ENCODE measurements at regions not wholly inside any gene's neighbourhood (a gene's known extent, or its start where the extent isn't known, plus 50 kb on each side); places are given as distances from the start of the nearest gene placed in this dataset.
"Not testable (repeated sequence)": the region's sequence is repeated elsewhere in the genome, so short reads cannot be mapped to it uniquely, and the experiment has no call there.

DNA sequence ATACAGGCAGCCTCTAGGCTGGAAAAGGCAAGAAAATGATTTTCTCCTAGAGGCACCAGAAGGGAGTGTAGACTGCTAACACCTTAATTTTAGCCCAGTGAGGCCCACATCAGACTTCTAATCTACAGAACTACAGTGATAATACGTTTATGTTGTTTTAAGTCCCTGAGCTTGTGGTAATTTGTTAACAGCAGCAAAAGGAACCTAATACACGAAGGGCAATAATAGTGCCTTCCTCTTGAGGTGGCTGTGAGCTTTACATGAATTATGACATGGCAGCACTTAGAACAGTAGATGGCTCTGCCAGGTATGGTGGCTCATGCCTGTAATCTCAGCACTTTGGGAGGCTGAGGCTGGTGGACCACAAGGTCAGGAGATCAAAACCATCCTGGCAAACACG, 118.8 kb downstream of the ZNF664 start:
- Histone ChIP-seq H3K18ac (ENCODE audit: insufficient read length, low read depth, low read length) (no peak overlapping the region), H3K4ac (ENCODE audit: low read depth, low read length) (no peak overlapping the region), H2AFZ (ENCODE audit: low read length) (no peak overlapping the region), H2BK5ac (ENCODE audit: insufficient read length, low read length) (no peak overlapping the region), H3K23me2 (ENCODE audit: insufficient read length, low read depth, low read length, poor library complexity, severe bottlenecking) (no peaks in the 10 kb centered on the region), H3K27me3 (ENCODE audit: insufficient read depth, low read length) (no peaks in the 10 kb centered on the region), H4K91ac (ENCODE audit: insufficient read length, low read depth, low read length) (no peak overlapping the region), H2BK20ac (ENCODE audit: low read depth, low read length, poor library complexity, severe bottlenecking) (no peak overlapping the region), H3K9ac (ENCODE audit: extremely low read depth, insufficient read length, low read length) (no peak overlapping the region), H3K4me2 (ENCODE audit: insufficient read depth, insufficient read length, low read length) (no peak overlapping the region), H3K23ac (ENCODE audit: insufficient read length, low read depth, low read length) (no peak overlapping the region), H3K4me1 (ENCODE audit: insufficient read depth, low read length) (no peaks in the 10 kb centered on the region), H2BK120ac (ENCODE audit: low read depth, low read length, poor library complexity, severe bottlenecking) (no peak overlapping the region), H2BK12ac (ENCODE audit: insufficient read length, low read depth, low read length) (no peak overlapping the region), H3K56ac (ENCODE audit: insufficient read length, low read depth, low read length) (no peak overlapping the region), H3K79me2 (ENCODE audit: insufficient read depth, low read length) (no peaks in the 10 kb centered on the region), H3K14ac (ENCODE audit: insufficient read depth, low read length) (no peak overlapping the region), H2BK15ac (ENCODE audit: low read depth, low read length) (no peak overlapping the region), H2AK5ac (ENCODE audit: insufficient read length, low read length) (no peak overlapping the region), H4K8ac (replicated peaks; ENCODE audit: insufficient read length, low read depth, low read length) (no peak overlapping the region), H4K5ac (ENCODE audit: insufficient read length, low read depth, low read length) (no peak overlapping the region), H3T11ph (ENCODE audit: low read length) (no peak overlapping the region), H3K9me3 (ENCODE audit: control insufficient read depth, low read depth, low read length) (peaks cover 7% of the 10 kb centered on the region), H4K20me1 (ENCODE audit: control insufficient read depth, insufficient read depth, insufficient read length) (no peaks in the 10 kb centered on the region), H3K79me1 (ENCODE audit: insufficient read depth, low read depth, low read length, poor library complexity, severe bottlenecking) (no peaks in the 10 kb centered on the region), H3K27ac (ENCODE audit: insufficient read length, low read depth, low read length) (no peak overlapping the region)
- no peak for DNase-seq
- Mint-ChIP-seq H3K4me3 (no peak overlapping the region), H3K36me3 (ENCODE audit: insufficient read depth in 1 of 3, low read depth in 3 of 3) (no peaks in the 10 kb centered on the region; a peak in 1 of 7 replicates), H3K9me3 (no peaks in the 10 kb centered on the region; a peak in 1 of 5 replicates), H3K4me1 (peaks cover 7 to 11% of the 10 kb centered on the region in 2 experiments; a peak in 3 of 4 replicates), H3K27ac (no peak overlapping the region), H3K27me3 (ENCODE audit: low read depth) (peaks cover 7% of the 10 kb centered on the region; the same call in 1 of the 2 replicates)
- WGBS (ENCODE audit: extremely low coverage, insufficient read length, low lambda C conversion rate), result no CpG with 5 or more reads among the region's 3 CpGs
- TF ChIP-seq, protein P1, sequence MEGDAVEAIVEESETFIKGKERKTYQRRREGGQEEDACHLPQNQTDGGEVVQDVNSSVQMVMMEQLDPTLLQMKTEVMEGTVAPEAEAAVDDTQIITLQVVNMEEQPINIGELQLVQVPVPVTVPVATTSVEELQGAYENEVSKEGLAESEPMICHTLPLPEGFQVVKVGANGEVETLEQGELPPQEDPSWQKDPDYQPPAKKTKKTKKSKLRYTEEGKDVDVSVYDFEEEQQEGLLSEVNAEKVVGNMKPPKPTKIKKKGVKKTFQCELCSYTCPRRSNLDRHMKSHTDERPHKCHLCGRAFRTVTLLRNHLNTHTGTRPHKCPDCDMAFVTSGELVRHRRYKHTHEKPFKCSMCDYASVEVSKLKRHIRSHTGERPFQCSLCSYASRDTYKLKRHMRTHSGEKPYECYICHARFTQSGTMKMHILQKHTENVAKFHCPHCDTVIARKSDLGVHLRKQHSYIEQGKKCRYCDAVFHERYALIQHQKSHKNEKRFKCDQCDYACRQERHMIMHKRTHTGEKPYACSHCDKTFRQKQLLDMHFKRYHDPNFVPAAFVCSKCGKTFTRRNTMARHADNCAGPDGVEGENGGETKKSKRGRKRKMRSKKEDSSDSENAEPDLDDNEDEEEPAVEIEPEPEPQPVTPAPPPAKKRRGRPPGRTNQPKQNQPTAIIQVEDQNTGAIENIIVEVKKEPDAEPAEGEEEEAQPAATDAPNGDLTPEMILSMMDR (conservative IDR thresholded peaks at IDR 0.05), result no peak

- H3K14ac ChIP-seq (ENCODE audit: insufficient read depth, low read length), result not testable (repeated sequence)
Observed at GRCh38 chr12:124092532-124092931, 119.5 kb downstream of the ZNF664 start.

More at GRCh38 chr12:124092532-124092931, 119.5 kb downstream of the ZNF664 start:
- not testable (repeated sequence) for H2BK15ac ChIP-seq (ENCODE audit: low read depth, low read length); H3K4me2 ChIP-seq (ENCODE audit: insufficient read depth, insufficient read length, low read length); H3K79me2 ChIP-seq (ENCODE audit: insufficient read depth, low read length); H3K18ac ChIP-seq (ENCODE audit: insufficient read length, low read depth, low read length); H2BK12ac ChIP-seq (ENCODE audit: insufficient read length, low read depth, low read length); H2BK5ac ChIP-seq (ENCODE audit: insufficient read length, low read length); H2AFZ ChIP-seq (ENCODE audit: low read length); DNase-seq; H3K27ac Mint-ChIP-seq; H3T11ph ChIP-seq (ENCODE audit: low read length); H3K23ac ChIP-seq (ENCODE audit: insufficient read length, low read depth, low read length); H3K4me1 ChIP-seq (ENCODE audit: insufficient read depth, low read length); H3K4ac ChIP-seq (ENCODE audit: low read depth, low read length); H3K9ac ChIP-seq (ENCODE audit: extremely low read depth, insufficient read length, low read length); H3K79me1 ChIP-seq (ENCODE audit: insufficient read depth, low read depth, low read length, poor library complexity, severe bottlenecking); H3K4me3 Mint-ChIP-seq; H2BK20ac ChIP-seq (ENCODE audit: low read depth, low read length, poor library complexity, severe bottlenecking); H3K23me2 ChIP-seq (ENCODE audit: insufficient read length, low read depth, low read length, poor library complexity, severe bottlenecking); H3K27ac ChIP-seq (ENCODE audit: insufficient read length, low read depth, low read length); H4K91ac ChIP-seq (ENCODE audit: insufficient read length, low read depth, low read length); H3K36me3 Mint-ChIP-seq (ENCODE audit: insufficient read depth in 1 of 3, low read depth in 3 of 3); H2BK120ac ChIP-seq (ENCODE audit: low read depth, low read length, poor library complexity, severe bottlenecking); H3K9me3 ChIP-seq (ENCODE audit: control insufficient read depth, low read depth, low read length); H2AK5ac ChIP-seq (ENCODE audit: insufficient read length, low read length); H4K20me1 ChIP-seq (ENCODE audit: control insufficient read depth, insufficient read depth, insufficient read length); H3K27me3 Mint-ChIP-seq (ENCODE audit: low read depth); H3K9me3 Mint-ChIP-seq; H3K27me3 ChIP-seq (ENCODE audit: insufficient read depth, low read length)
- H4K5ac ChIP-seq (ENCODE audit: insufficient read length, low read depth, low read length), result peak overlapping the region; percentile 3
- H4K8ac ChIP-seq (replicated peaks; ENCODE audit: insufficient read length, low read depth, low read length), result peak overlapping the region; percentile 52
- peak overlapping the region; percentile 15 for H3K56ac ChIP-seq (ENCODE audit: insufficient read length, low read depth, low read length)
- H3K4me1 Mint-ChIP-seq, result peaks cover 6 to 11% of the 10 kb centered on the region in 2 experiments; a peak in 3 of 4 replicates

Data from H9 (cell line).